DOHH2 (cell line): ENCODE measurements at regions not wholly inside any gene's neighbourhood (a gene's known extent, or its start where the extent isn't known, plus 50 kb on each side); places are given as distances from the start of the nearest gene placed in this dataset.

Source experiments
- EZH2phosphoT487 ChIP-seq: fragments of 200-600 bp; sonication (generic); IDR thresholded peaks from 2 replicates; pipeline ENCODE4 v1.6.1; 2017; ENCODE audit warnings: borderline replicate concordance, mild to moderate bottlenecking, antibody characterized with exemption, low read length, moderate library complexity, mixed read lengths
- TF ChIP-seq, protein P1 (sequence below): fragments of 200-600 bp; sonication (generic); IDR thresholded peaks from one replicate; pipeline ENCODE4 v1.5.1; 2014; ENCODE audit warnings: antibody characterized with exemption, mild to moderate bottlenecking, low read depth, low read length; ENCODE audit not compliant: poor library complexity, severe bottlenecking

DNA sequence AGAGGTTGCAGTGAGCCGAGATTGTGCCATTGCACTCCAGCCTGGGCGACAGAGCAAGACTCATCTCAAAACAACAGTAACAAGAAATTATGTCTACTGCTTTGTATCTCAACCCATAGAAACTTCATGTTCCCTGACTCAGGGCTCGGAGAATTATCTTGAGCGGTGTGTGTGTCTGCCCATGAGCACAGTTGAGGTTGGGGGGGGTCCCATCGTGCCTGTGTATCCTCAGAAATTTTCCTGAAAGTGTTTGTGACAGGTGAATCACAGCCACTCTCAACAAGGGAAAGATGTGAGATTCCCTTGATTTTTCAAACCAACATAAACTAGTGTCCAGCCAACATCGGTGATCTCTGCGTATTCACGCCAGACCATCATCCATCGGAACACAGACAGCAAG is 319.1 kb downstream of the ASMT start:
- TF ChIP-seq, protein P1, sequence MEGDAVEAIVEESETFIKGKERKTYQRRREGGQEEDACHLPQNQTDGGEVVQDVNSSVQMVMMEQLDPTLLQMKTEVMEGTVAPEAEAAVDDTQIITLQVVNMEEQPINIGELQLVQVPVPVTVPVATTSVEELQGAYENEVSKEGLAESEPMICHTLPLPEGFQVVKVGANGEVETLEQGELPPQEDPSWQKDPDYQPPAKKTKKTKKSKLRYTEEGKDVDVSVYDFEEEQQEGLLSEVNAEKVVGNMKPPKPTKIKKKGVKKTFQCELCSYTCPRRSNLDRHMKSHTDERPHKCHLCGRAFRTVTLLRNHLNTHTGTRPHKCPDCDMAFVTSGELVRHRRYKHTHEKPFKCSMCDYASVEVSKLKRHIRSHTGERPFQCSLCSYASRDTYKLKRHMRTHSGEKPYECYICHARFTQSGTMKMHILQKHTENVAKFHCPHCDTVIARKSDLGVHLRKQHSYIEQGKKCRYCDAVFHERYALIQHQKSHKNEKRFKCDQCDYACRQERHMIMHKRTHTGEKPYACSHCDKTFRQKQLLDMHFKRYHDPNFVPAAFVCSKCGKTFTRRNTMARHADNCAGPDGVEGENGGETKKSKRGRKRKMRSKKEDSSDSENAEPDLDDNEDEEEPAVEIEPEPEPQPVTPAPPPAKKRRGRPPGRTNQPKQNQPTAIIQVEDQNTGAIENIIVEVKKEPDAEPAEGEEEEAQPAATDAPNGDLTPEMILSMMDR, result no peak
- no peak for TF ChIP-seq EZH2phosphoT487
